ENCODE measurements at regions not wholly inside any gene's neighbourhood (a gene's known extent, or its start where the extent isn't known, plus 50 kb on each side); places are given as distances from the start of the nearest gene placed in this dataset.

DNA sequence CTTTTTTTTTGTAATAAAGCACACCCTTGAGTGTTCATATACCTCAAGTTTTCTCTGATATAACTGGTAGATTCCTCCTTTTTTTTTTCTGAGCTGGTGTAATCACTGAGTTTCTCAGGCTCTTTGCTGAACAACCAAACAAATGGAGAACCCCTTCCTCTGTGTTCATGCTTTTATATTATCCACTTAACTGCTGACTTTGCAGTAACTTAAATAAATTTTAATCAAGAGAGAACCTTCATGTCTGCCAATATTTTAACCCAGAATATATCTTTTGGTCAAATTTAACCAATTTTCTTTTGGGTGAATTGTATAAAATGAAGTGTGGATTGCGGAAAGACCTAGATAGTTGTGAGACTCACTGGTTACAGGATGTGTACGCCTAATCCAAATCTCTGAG, 833.0 kb upstream of the COX7C start:
- TF ChIP-seq, protein P1, sequence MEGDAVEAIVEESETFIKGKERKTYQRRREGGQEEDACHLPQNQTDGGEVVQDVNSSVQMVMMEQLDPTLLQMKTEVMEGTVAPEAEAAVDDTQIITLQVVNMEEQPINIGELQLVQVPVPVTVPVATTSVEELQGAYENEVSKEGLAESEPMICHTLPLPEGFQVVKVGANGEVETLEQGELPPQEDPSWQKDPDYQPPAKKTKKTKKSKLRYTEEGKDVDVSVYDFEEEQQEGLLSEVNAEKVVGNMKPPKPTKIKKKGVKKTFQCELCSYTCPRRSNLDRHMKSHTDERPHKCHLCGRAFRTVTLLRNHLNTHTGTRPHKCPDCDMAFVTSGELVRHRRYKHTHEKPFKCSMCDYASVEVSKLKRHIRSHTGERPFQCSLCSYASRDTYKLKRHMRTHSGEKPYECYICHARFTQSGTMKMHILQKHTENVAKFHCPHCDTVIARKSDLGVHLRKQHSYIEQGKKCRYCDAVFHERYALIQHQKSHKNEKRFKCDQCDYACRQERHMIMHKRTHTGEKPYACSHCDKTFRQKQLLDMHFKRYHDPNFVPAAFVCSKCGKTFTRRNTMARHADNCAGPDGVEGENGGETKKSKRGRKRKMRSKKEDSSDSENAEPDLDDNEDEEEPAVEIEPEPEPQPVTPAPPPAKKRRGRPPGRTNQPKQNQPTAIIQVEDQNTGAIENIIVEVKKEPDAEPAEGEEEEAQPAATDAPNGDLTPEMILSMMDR (IDR thresholded peaks at IDR 0.05) = no peak
- no peak for TF ChIP-seq POLR2AphosphoS5 (IDR thresholded peaks at IDR 0.05; ENCODE audit: low read depth, low read length)

Data from Panc1 (cell line).